OCI-LY1 (cell line): ENCODE measurements at regions not wholly inside any gene's neighbourhood (a gene's known extent, or its start where the extent isn't known, plus 50 kb on each side); places are given as distances from the start of the nearest gene placed in this dataset.

ENCODE experiments used
- H2AFZ ChIP-seq: fragments of 200-600 bp; sonication (generic), shearing (Covaris generic); 2 replicates; pipeline ENCODE4 v1.6.0; 2014; ENCODE audit warnings: antibody characterized with exemption, mild to moderate bottlenecking, low read length
- H3F3A ChIP-seq: fragments of 200-600 bp; sonication (generic), shearing (Covaris generic); 2 replicates; pipeline ENCODE4 v1.6.0; 2014; ENCODE audit warnings: mild to moderate bottlenecking, antibody characterized with exemption, low read length, moderate library complexity; ENCODE audit not compliant: insufficient read depth
- H3K27ac ChIP-seq: fragments of 200-600 bp; sonication (generic); 2 replicates; pipeline ENCODE4 v1.5.1; 2014; ENCODE audit warnings: low read length, mixed run types, mild to moderate bottlenecking, low read depth; ENCODE audit not compliant: poor library complexity, severe bottlenecking
- H3K27me3 ChIP-seq: fragments of 200-600 bp; sonication (generic); 2 replicates; pipeline ENCODE4 v1.6.0; 2014; ENCODE audit warnings: antibody characterized with exemption, mild to moderate bottlenecking, low read length, moderate library complexity; ENCODE audit not compliant: insufficient read depth
- H3K36me3 ChIP-seq: fragments of 200-600 bp; sonication (generic); 2 replicates; pipeline ENCODE4 v1.6.1; 2014; ENCODE audit warnings: mild to moderate bottlenecking, antibody characterized with exemption, low read length, moderate library complexity, mixed read lengths; ENCODE audit not compliant: insufficient read depth
- H3K4me1 ChIP-seq: fragments of 200-600 bp; sonication (generic); 2 replicates; pipeline ENCODE4 v1.5.1; 2014; ENCODE audit warnings: mild to moderate bottlenecking, low read length, moderate library complexity; ENCODE audit not compliant: insufficient read depth, severe bottlenecking
- H3K4me2 ChIP-seq: fragments of 200-600 bp; sonication (generic), shearing (Covaris generic); 2 replicates; pipeline ENCODE4 v1.6.1; 2014; ENCODE audit warnings: low read length
- H3K4me3 ChIP-seq: fragments of 200-600 bp; sonication (generic); 2 replicates; pipeline ENCODE4 v1.5.1; 2014; ENCODE audit warnings: low read length, low read depth, mild to moderate bottlenecking, mixed read lengths; ENCODE audit not compliant: poor library complexity, severe bottlenecking
- H3K79me2 ChIP-seq: fragments of 200-600 bp; shearing (Covaris generic); 2 replicates; pipeline ENCODE4 v1.6.1; 2016; ENCODE audit warnings: mixed run types, low read length, mixed read lengths; ENCODE audit not compliant: insufficient read depth
- H3K9ac ChIP-seq: fragments of 200-600 bp; sonication (generic), shearing (Covaris generic); 2 replicates; pipeline ENCODE4 v1.6.1; 2014; ENCODE audit warnings: mild to moderate bottlenecking, low read length, mixed read lengths
- H3K9me2 ChIP-seq: fragments of 200-600 bp; sonication (generic), shearing (Covaris generic); 2 replicates; pipeline ENCODE4 v1.6.1; 2014; ENCODE audit warnings: low read depth, mild to moderate bottlenecking, low read length, mixed read lengths
- H3K9me3 ChIP-seq: fragments of 200-600 bp; shearing (Covaris generic); 2 replicates; pipeline ENCODE4 v1.6.1; 2014; ENCODE audit warnings: low read length, mixed read lengths
- H4K20me1 ChIP-seq: fragments of 200-600 bp; sonication (generic), shearing (Covaris generic); 2 replicates; pipeline ENCODE4 v1.6.0; 2016; ENCODE audit warnings: mild to moderate bottlenecking, low read length; ENCODE audit not compliant: insufficient read depth
- EZH2 ChIP-seq: fragments of 200-600 bp; sonication (generic), shearing (Covaris generic); IDR thresholded peaks from 2 replicates; pipeline ENCODE4 v1.8.0; 2017; ENCODE audit warnings: borderline replicate concordance, mixed run types, mild to moderate bottlenecking, antibody characterized with exemption, low read length, moderate library complexity, mixed read lengths
- TF ChIP-seq, protein P1 (sequence below): fragments of 200-600 bp; sonication (generic), shearing (Covaris generic); IDR thresholded peaks from 2 replicates; pipeline ENCODE4 v1.5.1; 2017; ENCODE audit warnings: mild to moderate bottlenecking, antibody characterized with exemption, low read length, moderate library complexity, mixed read lengths

GRCh38 chr6:153882411-153882810 is 156.6 kb upstream of the OPRM1 start:
- Histone ChIP-seq H3F3A (no peaks in the 10 kb centered on the region), H3K36me3 (no peaks in the 10 kb centered on the region), H3K27ac (no peak overlapping the region), H3K9me2 (no peaks in the 10 kb centered on the region), H3K79me2 (no peaks in the 10 kb centered on the region), H3K4me3 (no peak overlapping the region), H3K9ac (no peak overlapping the region), H3K9me3 (no peaks in the 10 kb centered on the region), H4K20me1 (no peaks in the 10 kb centered on the region), H3K27me3 (no peaks in the 10 kb centered on the region), H3K4me1 (no peaks in the 10 kb centered on the region), H3K4me2 (no peak overlapping the region), H2AFZ (no peak overlapping the region)
- TF ChIP-seq, protein P1, sequence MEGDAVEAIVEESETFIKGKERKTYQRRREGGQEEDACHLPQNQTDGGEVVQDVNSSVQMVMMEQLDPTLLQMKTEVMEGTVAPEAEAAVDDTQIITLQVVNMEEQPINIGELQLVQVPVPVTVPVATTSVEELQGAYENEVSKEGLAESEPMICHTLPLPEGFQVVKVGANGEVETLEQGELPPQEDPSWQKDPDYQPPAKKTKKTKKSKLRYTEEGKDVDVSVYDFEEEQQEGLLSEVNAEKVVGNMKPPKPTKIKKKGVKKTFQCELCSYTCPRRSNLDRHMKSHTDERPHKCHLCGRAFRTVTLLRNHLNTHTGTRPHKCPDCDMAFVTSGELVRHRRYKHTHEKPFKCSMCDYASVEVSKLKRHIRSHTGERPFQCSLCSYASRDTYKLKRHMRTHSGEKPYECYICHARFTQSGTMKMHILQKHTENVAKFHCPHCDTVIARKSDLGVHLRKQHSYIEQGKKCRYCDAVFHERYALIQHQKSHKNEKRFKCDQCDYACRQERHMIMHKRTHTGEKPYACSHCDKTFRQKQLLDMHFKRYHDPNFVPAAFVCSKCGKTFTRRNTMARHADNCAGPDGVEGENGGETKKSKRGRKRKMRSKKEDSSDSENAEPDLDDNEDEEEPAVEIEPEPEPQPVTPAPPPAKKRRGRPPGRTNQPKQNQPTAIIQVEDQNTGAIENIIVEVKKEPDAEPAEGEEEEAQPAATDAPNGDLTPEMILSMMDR, result no peak
- TF ChIP-seq EZH2, result no peak

GRCh38 chr6:153873541-153873940 is 165.5 kb upstream of the OPRM1 start:
- TF ChIP-seq, protein P1, result no peak
- TF ChIP-seq EZH2, result no peak
- Histone ChIP-seq H3K36me3 (no peaks in the 10 kb centered on the region), H3K9ac (no peak overlapping the region), H3K9me2 (no peaks in the 10 kb centered on the region), H3K4me1 (no peaks in the 10 kb centered on the region), H3F3A (no peaks in the 10 kb centered on the region), H3K9me3 (no peaks in the 10 kb centered on the region), H3K4me3 (no peak overlapping the region), H3K27ac (no peak overlapping the region), H3K27me3 (no peaks in the 10 kb centered on the region), H4K20me1 (no peaks in the 10 kb centered on the region), H3K4me2 (no peak overlapping the region), H3K79me2 (no peaks in the 10 kb centered on the region), H2AFZ (no peak overlapping the region)

- TF ChIP-seq, protein P1, result no peak
- no peak for TF ChIP-seq EZH2
Measured at GRCh38 chr6:153872946-153873345, 166.1 kb upstream of the OPRM1 start.

More at GRCh38 chr6:153872946-153873345, 166.1 kb upstream of the OPRM1 start:
- Histone ChIP-seq H3K36me3 (no peaks in the 10 kb centered on the region), H3K4me1 (no peaks in the 10 kb centered on the region), H3K9me3 (no peaks in the 10 kb centered on the region), H3K27ac (no peak overlapping the region), H3K79me2 (no peaks in the 10 kb centered on the region), H3K27me3 (no peaks in the 10 kb centered on the region), H3K4me3 (no peak overlapping the region), H2AFZ (no peak overlapping the region), H3K4me2 (no peak overlapping the region), H3K9ac (no peak overlapping the region), H3F3A (no peaks in the 10 kb centered on the region), H4K20me1 (no peaks in the 10 kb centered on the region), H3K9me2 (no peaks in the 10 kb centered on the region)
